ENCODE measurements at regions not wholly inside any gene's neighbourhood (a gene's known extent, or its start where the extent isn't known, plus 50 kb on each side); places are given as distances from the start of the nearest gene placed in this dataset.

DNA sequence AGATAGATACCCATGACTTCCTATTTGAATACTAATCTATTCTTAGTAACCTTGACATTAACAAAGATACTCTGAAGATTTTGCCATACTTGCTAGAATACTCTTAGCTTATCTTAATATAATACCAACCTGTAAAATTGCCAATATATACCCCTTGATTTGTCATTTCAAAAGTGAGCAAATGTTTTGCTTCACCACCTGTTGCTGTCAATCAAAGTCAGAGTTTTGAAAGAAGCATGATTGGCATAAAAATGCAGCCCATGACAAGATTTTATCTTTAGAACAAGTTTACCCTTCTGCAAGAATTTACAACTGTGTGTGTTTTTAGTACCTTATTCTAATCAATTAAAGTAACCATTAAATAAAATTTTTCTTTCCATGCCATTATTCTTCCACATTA is 236.2 kb downstream of the TBX18 start:
- DNase-seq (ENCODE audit: insufficient read length, low spot score) (no peak), FAIRE-seq (no peak)

DNA sequence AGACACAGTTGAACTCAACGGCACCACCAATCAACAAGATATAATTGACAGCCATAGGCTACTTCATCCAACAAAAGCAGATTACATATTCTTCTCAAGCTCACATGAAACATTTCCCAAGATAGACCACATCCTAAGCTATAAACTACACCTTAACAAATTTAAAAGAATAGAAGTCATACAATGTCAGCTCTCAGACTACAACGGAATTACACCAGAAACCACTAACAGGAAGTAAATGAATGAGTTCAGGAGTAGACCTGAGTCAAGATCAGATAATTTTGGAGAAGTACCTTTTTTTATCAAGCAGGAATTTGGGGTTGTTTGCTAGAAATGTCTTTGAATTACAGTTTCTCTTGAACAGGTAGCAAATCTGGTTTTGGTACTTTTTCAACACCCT is 237.8 kb downstream of the TBX18 start:
- no peak for DNase-seq (ENCODE audit: insufficient read length, low spot score)
- no peak for FAIRE-seq

- DNase-seq (ENCODE audit: insufficient read length, low spot score) (no peak), FAIRE-seq (no peak)
Observed at GRCh38 chr6:84525907-84526306, 238.5 kb downstream of the TBX18 start.

GRCh38 chr6:84524636-84525035 is 239.8 kb downstream of the TBX18 start:
- FAIRE-seq, result no peak
- DNase-seq (ENCODE audit: insufficient read length, low spot score), result no peak

- DNase-seq (ENCODE audit: insufficient read length, low spot score), result peak; percentile 26
- peak; percentile 51 for FAIRE-seq
Observed at GRCh38 chr6:84522135-84522549, 242.3 kb downstream of the TBX18 start.

GRCh38 chr6:84521511-84521910 is 242.9 kb downstream of the TBX18 start:
- no peak for DNase-seq (ENCODE audit: insufficient read length, low spot score)
- no peak for FAIRE-seq

DNA sequence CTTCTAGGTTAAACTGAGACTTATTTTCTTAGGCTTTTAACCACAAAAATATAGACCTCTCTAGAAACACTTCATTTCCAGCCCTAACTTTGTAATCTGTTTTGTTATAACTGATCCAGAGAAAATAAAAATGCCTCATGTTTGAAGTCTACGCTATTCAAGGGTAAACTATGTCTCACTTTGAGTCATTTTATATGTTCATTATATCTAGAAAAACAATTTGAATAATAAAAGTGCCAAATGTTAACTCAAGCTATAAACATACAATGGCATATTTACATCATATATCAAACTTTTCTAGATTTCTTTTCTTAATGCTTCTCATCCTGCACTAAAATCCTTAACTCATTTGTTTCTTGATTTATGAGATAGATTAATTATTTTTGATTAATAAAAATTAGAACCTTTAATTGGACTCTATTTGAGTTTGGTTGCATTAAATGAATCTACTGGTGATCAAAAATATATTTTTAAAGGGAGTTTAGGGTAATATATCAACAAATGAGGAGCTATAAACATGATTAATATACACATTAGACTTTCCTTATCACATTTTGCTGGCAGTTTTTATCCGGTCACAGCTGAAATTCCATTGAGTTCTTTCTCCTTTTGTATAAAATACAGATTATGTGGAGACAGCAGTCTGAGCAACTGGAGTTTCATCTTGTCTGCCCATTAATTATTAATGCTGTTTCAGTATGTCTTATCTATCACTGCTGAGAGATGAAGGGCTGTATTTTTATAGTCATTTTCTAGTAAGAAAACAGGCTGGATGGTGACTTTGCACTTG is 246.5 kb downstream of the TBX18 start:
- DNase-seq (ENCODE audit: insufficient read length, low spot score), result no peak
- FAIRE-seq, result no peak

- no peak for FAIRE-seq
Observed at GRCh38 chr6:84516154-84516553, 248.2 kb downstream of the TBX18 start.

GRCh38 chr6:84515067-84515466 is 249.3 kb downstream of the TBX18 start:
- FAIRE-seq (no peak), DNase-seq (ENCODE audit: insufficient read length, low spot score) (no peak)

More at GRCh38 chr6:84516154-84516553, 248.2 kb downstream of the TBX18 start:
- no peak for DNase-seq (ENCODE audit: insufficient read length, low spot score)

DNA sequence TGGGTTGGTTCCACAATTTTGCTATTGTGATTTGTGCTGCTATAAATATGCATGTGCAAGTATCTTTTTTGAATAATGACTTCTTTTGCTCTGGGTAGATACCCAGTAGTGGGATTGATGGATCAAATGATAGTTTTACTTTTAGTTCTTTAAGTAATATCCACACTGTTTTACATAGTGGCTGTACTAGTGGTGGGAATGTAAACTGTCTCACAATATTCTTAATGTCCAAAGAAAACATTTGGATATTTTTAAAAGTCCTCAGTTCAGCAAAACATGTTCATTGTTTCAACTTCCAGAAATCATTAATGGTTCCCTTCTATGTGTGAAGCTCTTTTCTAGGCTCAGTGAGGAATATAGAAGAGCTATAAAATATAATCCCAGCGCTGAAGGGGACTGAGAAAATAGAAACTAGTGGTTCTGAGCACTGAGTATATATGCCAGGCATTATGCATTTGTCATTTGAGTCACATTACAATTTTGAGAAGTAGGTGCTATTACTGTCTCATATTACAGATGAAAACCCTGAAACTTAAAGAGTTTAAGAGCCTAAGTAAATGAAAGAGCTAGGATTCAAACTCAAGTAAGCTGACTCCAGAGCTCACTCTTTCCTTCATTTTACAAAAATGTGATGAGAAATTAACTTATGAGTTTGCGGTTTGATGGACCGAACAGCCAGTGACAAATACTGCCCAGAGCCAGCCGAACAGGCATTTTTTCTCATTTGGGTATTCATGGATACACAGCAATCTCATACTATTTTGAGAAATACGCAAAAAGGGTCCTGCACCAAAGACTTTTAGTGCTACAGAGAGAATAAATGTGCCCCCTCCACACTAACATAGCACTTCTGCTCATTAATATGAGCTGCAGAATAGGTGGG is 250.1 kb downstream of the TBX18 start:
- FAIRE-seq (no peak), DNase-seq (ENCODE audit: insufficient read length, low spot score) (no peak)

DNA sequence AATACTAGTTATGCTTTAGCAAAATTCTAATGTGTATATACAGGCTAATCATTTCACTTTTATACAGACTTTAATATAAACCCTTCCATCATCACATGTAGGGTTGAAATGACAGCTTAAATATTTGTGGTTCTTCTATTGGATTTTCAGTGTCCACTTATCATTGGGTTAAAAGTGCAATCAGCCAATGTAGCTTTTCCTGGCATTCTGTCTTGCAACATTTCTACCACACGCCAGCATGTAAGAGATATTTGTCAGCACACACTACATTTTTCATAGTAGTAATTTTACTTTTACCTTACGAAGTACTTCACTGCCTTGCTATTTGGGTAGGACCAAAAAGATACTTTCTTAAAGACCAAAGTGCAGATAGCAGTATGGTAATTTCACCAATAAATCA is 252.0 kb downstream of the TBX18 start:
- FAIRE-seq (no peak), DNase-seq (ENCODE audit: insufficient read length, low spot score) (no peak)

- FAIRE-seq (no peak), DNase-seq (ENCODE audit: insufficient read length, low spot score) (no peak)
Observed at GRCh38 chr6:84511929-84512328, 252.5 kb downstream of the TBX18 start.

- FAIRE-seq (no peak), DNase-seq (ENCODE audit: insufficient read length, low spot score) (no peak)
Observed at GRCh38 chr6:84508981-84509380, 255.4 kb downstream of the TBX18 start.

DNA sequence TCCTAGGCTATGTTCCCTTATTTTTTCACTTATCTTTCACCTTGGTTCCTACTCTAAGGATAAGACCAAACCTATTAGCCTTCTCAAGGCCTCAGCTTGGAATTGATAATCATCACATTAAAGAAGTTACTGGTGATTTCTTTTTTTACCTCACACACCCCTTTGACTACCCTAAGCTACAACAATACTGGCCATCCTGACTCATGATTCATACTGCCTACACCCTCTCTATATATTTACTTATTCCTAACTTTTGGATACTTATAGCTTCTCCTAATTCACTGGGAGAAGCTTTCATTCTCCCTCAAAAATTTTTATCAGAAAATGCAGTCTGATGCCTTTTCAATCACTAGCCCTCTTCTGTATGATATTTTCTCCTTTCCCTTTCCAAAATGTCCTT is 256.1 kb downstream of the TBX18 start:
- FAIRE-seq (no peak), DNase-seq (ENCODE audit: insufficient read length, low spot score) (no peak)

DNA sequence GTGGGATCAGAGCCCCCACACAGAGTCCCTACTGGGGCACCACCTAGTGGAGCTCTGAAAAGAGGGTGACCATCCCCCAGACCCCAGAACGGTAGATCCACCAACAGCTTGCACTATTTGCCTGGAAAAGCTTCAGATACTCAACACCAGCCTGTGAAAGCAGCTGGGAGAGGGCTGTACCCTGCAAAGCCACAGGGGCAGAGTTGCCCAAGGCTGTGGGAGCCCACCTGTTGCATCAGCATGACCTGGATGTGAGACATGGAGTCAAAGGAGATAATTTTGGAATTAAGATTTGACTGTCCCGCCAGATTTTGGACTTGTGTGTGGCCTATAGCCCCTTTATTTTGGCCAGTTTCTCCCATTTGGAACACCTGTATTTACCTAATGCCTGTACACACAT is 260.4 kb downstream of the TBX18 start:
- no peak for FAIRE-seq
- DNase-seq (ENCODE audit: insufficient read length, low spot score), result no peak

DNA sequence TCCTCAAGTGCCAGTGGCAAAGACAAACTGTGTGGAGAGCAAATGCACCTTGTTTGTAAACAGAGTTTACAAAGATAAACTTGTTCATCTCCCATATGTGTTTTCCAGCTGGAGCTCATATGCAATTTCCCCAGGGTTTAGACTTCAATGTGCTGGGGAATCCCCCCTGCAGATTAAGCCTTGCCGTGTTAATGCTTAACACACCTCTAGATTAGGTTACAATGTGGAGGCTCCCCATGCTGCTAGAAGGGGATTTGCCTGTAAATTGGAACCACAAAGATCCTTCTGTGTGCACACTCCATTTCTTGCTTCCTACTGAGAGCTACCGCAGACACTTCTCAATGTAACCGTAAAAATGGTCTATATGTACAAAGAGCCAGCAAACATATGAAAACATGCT is 263.1 kb downstream of the TBX18 start:
- FAIRE-seq, result no peak
- DNase-seq (ENCODE audit: insufficient read length, low spot score), result no peak

DNA sequence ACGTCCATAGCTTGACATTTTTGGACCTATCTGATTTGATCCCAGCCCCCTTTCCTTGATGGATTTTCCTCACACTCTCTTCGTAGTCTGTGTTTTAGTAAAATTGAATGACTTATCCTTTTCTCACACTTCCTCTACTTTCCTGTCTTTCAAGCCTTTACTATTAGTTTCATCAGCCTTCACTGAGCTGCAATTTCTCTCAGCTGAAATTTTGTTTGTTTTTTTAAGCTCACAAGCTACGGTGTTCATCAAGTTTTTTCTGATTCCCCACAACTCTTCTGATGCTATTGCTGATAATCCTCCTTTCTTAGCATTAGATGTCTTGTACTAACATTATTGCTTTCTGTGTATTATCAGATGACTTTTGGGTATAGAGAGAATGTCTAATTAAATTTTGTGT is 263.7 kb downstream of the TBX18 start:
- FAIRE-seq, result no peak

DNA sequence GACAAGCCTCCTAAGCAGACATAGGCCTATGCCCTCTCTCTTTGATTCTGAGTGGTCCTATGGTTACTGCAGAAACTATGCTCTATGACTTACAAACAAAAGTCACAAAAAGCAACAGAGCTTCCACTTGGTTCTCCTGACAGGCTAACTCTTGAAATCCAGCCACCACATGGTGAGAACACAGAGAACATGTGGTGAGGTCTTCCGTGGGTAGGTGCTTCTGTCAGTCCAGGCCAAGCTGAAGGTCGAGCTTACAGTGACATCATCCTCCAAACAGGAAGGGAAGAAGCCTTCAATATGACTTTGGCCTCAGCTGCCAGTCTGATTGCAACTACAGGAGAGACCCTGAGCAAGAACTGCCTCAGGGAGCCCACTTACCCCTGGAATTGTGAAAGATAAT is 265.5 kb downstream of the TBX18 start:
- no peak for DNase-seq (ENCODE audit: insufficient read length, low spot score)
- no peak for FAIRE-seq

More for the DNA sequence above, 263.7 kb downstream of the TBX18 start:
- DNase-seq (ENCODE audit: insufficient read length, low spot score), result no peak

GRCh38 chr6:84492241-84493165 is 265.1 kb upstream of the CEP162 start:
- FAIRE-seq (no peak), DNase-seq (ENCODE audit: insufficient read length, low spot score) (no peak)

- DNase-seq (ENCODE audit: insufficient read length, low spot score) (no peak), FAIRE-seq (no peak)
Observed at GRCh38 chr6:84489598-84489997, 262.2 kb upstream of the CEP162 start.

DNA sequence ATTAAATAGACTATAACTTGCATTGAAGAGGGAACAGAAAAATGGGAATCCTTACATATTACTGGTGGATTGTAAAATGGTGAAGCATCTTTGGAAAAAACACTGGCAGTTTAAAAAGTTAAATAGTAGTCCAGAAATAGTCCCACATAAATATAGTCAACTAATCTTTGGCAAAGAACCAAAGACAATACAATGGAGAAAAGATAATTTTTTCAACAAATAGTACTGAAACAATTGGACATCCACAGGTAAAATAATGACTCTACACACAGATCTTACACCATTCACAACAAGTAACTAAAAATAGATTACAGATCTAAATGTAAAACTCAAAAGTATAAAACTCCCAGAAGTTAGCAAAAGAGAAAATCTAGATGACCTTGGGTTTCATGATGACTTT is 259.1 kb upstream of the CEP162 start:
- no peak for FAIRE-seq
- DNase-seq (ENCODE audit: insufficient read length, low spot score), result no peak
